K562 (cell line): ENCODE measurements at regions not wholly inside any gene's neighbourhood (a gene's known extent, or its start where the extent isn't known, plus 50 kb on each side); places are given as distances from the start of the nearest gene placed in this dataset.

Experiments
- ARID1B ChIP-seq: fragments of 450-650 bp; IDR thresholded peaks from 2 replicates; pipeline ENCODE4 v1.6.1; 2016; ENCODE audit warnings: antibody characterized with exemption, mild to moderate bottlenecking, inconsistent platforms
- CSDE1 ChIP-seq, 2 experiments: fragments of 450-650 bp; IDR thresholded peaks; 2 replicates each; pipeline ENCODE4 v1.6.1; 2016; ENCODE audit warnings: mild to moderate bottlenecking in 1 of 2
- FOS ChIP-seq: IDR thresholded peaks from 3 replicates; pipeline ENCODE4 v1.6.1; 2011; ENCODE audit not compliant: insufficient read length; ENCODE audit errors: extremely low read depth
- HCFC1 ChIP-seq: IDR thresholded peaks from 2 replicates; pipeline ENCODE4 v1.6.1; 2012; ENCODE audit warnings: low read depth, low read length, improper control_type of control experiment
- NFE2 ChIP-seq: IDR thresholded peaks from 2 replicates; pipeline ENCODE4 v1.6.1; 2014; ENCODE audit warnings: antibody characterized with exemption, low read depth
- NR2C1 ChIP-seq, 2 experiments: fragments of 450-650 bp; IDR thresholded peaks; 2 replicates each; pipeline ENCODE4 v1.6.1; 2017; ENCODE audit warnings: mild to moderate bottlenecking in 2 of 2, antibody characterized with exemption in 1 of 2, inconsistent platforms in 1 of 2, missing compliant biosample characterization in 1 of 2, missing genetic modification characterization in 1 of 2
- SREBF1 ChIP-seq: fragments of 150-350 bp; IDR thresholded peaks from 2 replicates; pipeline ENCODE4 v1.6.1; 2014; ENCODE audit warnings: antibody characterized with exemption, low read depth, low read length, borderline replicate concordance
- TAF9B ChIP-seq: fragments of 450-650 bp; IDR thresholded peaks from 2 replicates; pipeline ENCODE4 v1.6.1; 2018; ENCODE audit warnings: mild to moderate bottlenecking; ENCODE audit not compliant: partially characterized antibody
- TEAD1 ChIP-seq, 2 experiments: fragments of 450-650 bp in 1 of 2; sonication (generic) in 1 of 2; formaldehyde crosslinking; IDR thresholded peaks; 2 replicates each; pipeline versions ENCODE4 v1.4.0 to v1.8.0; 2020 to 2022; ENCODE audit warnings: mild to moderate bottlenecking in 2 of 2, missing genetic modification reagents in 1 of 2
- ZBTB40 ChIP-seq, 2 experiments: fragments of 450-650 bp in 1 of 2; sonication (generic) in 1 of 2; formaldehyde crosslinking in 1 of 2; IDR thresholded peaks; 2 replicates each; pipeline versions ENCODE4 v1.7.1 to v1.9.0; 2016 to 2022; ENCODE audit warnings: inconsistent platforms in 1 of 2, mild to moderate bottlenecking in 1 of 2, missing genetic modification reagents in 1 of 2
- ZNF695 ChIP-seq: fragments of 450-650 bp; formaldehyde crosslinking; IDR thresholded peaks from 2 replicates; pipeline ENCODE4 v1.4.0; 2020; ENCODE audit warnings: mild to moderate bottlenecking, moderate library complexity

GRCh38 chr12:3992945-3993344 is 119.7 kb upstream of the PARP11 start (continued):
- TF ChIP-seq ZBTB40 (IDR thresholded peaks at IDR 0.05) = no peak
- TF ChIP-seq ZBTB40 (CRISPR knock-in tag; IDR thresholded peaks at IDR 0.05) = no peak
- TF ChIP-seq ARID1B = no peak
- TF ChIP-seq TEAD1 (CRISPR knock-in tag; IDR thresholded peaks at IDR 0.05) = no peak
- TF ChIP-seq NFE2 = no peak
- no peak for TF ChIP-seq TAF9B
- TF ChIP-seq CSDE1 (IDR thresholded peaks at IDR 0.05) = no peak
- no peak for TF ChIP-seq SREBF1
- no peak for TF ChIP-seq FOS
- no peak for TF ChIP-seq HCFC1
- TF ChIP-seq ZNF695 (CRISPR knock-in tag) = no peak
- TF ChIP-seq NR2C1 (IDR thresholded peaks at IDR 0.05) = no peak
- TF ChIP-seq NR2C1 (tag; IDR thresholded peaks at IDR 0.05) = no peak
